ENCODE measurements at regions not wholly inside any gene's neighbourhood (a gene's known extent, or its start where the extent isn't known, plus 50 kb on each side); places are given as distances from the start of the nearest gene placed in this dataset. TPM values are rescaled to one million over a fixed set of nuclear protein-coding genes. Genes with fewer than 3 reads are reported as not detected.

Small RNAs in the stretch of these regions (small RNA-seq; reads per million reads assigned to genes)
- gene MIR6078 (not detected), gene RNU6-163P (not detected)

Measured in liver (tissue), 1 donor.